Neural progenitor cell (in vitro differentiated cells): ENCODE measurements at regions not wholly inside any gene's neighbourhood (a gene's known extent, or its start where the extent isn't known, plus 50 kb on each side); places are given as distances from the start of the nearest gene placed in this dataset.

Source experiments
- DNase-seq: peaks from one replicate; pipeline ENCODE4 v3.0.0-alpha.2; 2016; ENCODE audit warnings: low spot score
- H2AFZ ChIP-seq: fragments of 200-600 bp; sonication (generic); replicated peaks from 2 replicates; pipeline ENCODE4 v1.6.1; 2016; ENCODE audit warnings: antibody characterized with exemption
- H3F3A ChIP-seq: fragments of 200-600 bp; sonication (generic); 2 replicates; pipeline ENCODE4 v1.6.1; 2016; ENCODE audit warnings: antibody characterized with exemption, low read depth
- H3K27ac ChIP-seq: fragments of 200-600 bp; sonication (generic); 2 replicates; pipeline ENCODE4 v1.5.1; 2016; ENCODE audit warnings: mild to moderate bottlenecking
- H3K27me3 ChIP-seq: fragments of 200-600 bp; sonication (generic); 2 replicates; pipeline ENCODE4 v1.6.1; 2016; ENCODE audit warnings: mild to moderate bottlenecking, moderate library complexity
- H3K36me3 ChIP-seq: fragments of 200-600 bp; sonication (generic); 2 replicates; pipeline ENCODE4 v1.5.1; 2016
- H3K4me1 ChIP-seq: fragments of 200-600 bp; sonication (generic); 2 replicates; pipeline ENCODE4 v1.6.1; 2016; ENCODE audit warnings: mixed run types
- H3K4me2 ChIP-seq: fragments of 200-600 bp; sonication (generic); 2 replicates; pipeline ENCODE4 v1.6.1; 2016
- H3K4me3 ChIP-seq: fragments of 200-600 bp; sonication (generic); 2 replicates; pipeline ENCODE4 v1.5.1; 2016
- H3K79me2 ChIP-seq: fragments of 200-600 bp; sonication (generic); 2 replicates; pipeline ENCODE4 v1.6.1; 2016; ENCODE audit warnings: low read depth
- H3K9ac ChIP-seq: fragments of 200-600 bp; sonication (generic); 2 replicates; pipeline ENCODE4 v1.6.1; 2016
- H3K9me3 ChIP-seq: fragments of 200-600 bp; sonication (generic); 2 replicates; pipeline ENCODE4 v1.5.1; 2016; ENCODE audit warnings: low read depth
- H4K20me1 ChIP-seq: fragments of 200-600 bp; sonication (generic); 2 replicates; pipeline ENCODE4 v1.6.1; 2016; ENCODE audit warnings: low read depth
- H3K27ac Mint-ChIP-seq: 3 replicates; pipeline ENCODE4 v1.8.0; 2021; ENCODE audit warnings: mixed read lengths
- H3K27me3 Mint-ChIP-seq: 2 replicates; pipeline ENCODE4 v1.8.0; 2022; ENCODE audit warnings: low read depth, mild to moderate bottlenecking, inconsistent platforms, moderate library complexity, mixed read lengths; ENCODE audit not compliant: insufficient read depth
- H3K36me3 Mint-ChIP-seq: 3 replicates; pipeline ENCODE4 v1.8.0; 2021; ENCODE audit warnings: mixed read lengths
- H3K4me1 Mint-ChIP-seq: 3 replicates; pipeline ENCODE4 v1.8.0; 2021; ENCODE audit warnings: mixed read lengths
- H3K4me3 Mint-ChIP-seq: 3 replicates; pipeline ENCODE4 v1.8.0; 2021; ENCODE audit warnings: mild to moderate bottlenecking, moderate library complexity, mixed read lengths
- H3K9me3 Mint-ChIP-seq: 3 replicates; pipeline ENCODE4 v1.8.0; 2020; ENCODE audit warnings: mixed read lengths
- EZH2 ChIP-seq: fragments of 200-600 bp; sonication (generic); IDR thresholded peaks from 2 replicates; pipeline ENCODE4 v1.6.1; 2017; ENCODE audit warnings: antibody characterized with exemption, mild to moderate bottlenecking, moderate library complexity
- EZH2phosphoT487 ChIP-seq: fragments of 200-600 bp; sonication (generic); IDR thresholded peaks from 2 replicates; pipeline ENCODE4 v1.6.1; 2017; ENCODE audit warnings: antibody characterized with exemption
- TF ChIP-seq, protein P1 (sequence below): fragments of 200-600 bp; sonication (generic); IDR thresholded peaks from 2 replicates; pipeline ENCODE4 v1.5.1; 2017; ENCODE audit warnings: antibody characterized with exemption, mild to moderate bottlenecking

DNA sequence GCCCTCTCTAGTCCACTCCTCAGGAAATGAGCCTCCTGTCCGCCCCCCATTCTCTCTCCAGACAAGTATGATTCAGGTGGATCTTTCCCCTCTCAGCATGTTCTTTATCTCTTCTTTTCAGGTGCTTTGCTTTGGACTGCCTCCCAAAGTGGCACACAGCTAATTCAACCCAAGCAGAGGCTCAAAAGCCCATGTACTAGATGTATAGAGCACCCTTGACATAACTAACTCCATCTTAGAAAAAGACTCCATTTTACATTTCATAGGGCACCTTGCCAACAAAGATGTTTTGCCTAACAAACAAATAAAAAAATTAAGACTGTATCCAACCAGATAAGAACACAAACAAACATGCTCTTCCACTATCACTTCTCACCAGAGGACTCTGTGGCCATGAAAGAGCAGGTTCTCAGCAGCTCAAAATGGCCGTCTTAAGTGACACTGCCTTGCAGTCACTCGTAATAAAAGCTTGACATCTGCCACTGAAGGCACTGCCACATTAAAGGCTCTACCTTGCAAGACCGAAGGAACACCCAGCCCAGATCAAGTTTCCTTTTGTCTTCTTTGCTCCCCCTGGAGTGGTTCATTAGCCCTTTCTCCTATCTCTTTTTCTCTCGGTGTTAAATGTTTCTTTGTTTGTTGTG lies 84.9 kb upstream of the TAB3 start:
- no peaks in the 10 kb centered on the region for H3K27me3 ChIP-seq
- Mint-ChIP-seq H3K27ac (no peak overlapping the region), H3K27me3 (peaks cover 3% of the 10 kb centered on the region), H3K4me3 (no peak overlapping the region), H3K36me3 (no peaks in the 10 kb centered on the region), H3K4me1 (peaks cover 8% of the 10 kb centered on the region), H3K9me3 (no peaks in the 10 kb centered on the region)
- H3K27ac ChIP-seq, result no peak overlapping the region
- H3K79me2 ChIP-seq, result no peaks in the 10 kb centered on the region
- H4K20me1 ChIP-seq, result no peaks in the 10 kb centered on the region
- H3F3A ChIP-seq, result no peaks in the 10 kb centered on the region
- TF ChIP-seq EZH2phosphoT487 (no peak), EZH2 (no peak)
- TF ChIP-seq, protein P1, sequence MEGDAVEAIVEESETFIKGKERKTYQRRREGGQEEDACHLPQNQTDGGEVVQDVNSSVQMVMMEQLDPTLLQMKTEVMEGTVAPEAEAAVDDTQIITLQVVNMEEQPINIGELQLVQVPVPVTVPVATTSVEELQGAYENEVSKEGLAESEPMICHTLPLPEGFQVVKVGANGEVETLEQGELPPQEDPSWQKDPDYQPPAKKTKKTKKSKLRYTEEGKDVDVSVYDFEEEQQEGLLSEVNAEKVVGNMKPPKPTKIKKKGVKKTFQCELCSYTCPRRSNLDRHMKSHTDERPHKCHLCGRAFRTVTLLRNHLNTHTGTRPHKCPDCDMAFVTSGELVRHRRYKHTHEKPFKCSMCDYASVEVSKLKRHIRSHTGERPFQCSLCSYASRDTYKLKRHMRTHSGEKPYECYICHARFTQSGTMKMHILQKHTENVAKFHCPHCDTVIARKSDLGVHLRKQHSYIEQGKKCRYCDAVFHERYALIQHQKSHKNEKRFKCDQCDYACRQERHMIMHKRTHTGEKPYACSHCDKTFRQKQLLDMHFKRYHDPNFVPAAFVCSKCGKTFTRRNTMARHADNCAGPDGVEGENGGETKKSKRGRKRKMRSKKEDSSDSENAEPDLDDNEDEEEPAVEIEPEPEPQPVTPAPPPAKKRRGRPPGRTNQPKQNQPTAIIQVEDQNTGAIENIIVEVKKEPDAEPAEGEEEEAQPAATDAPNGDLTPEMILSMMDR, result no peak
- H3K9me3 ChIP-seq, result peaks cover 4% of the 10 kb centered on the region
- H3K9ac ChIP-seq, result no peak overlapping the region
- H3K4me3 ChIP-seq, result no peak overlapping the region
- H3K4me2 ChIP-seq, result no peak overlapping the region
- no peaks in the 10 kb centered on the region for H3K4me1 ChIP-seq
- DNase-seq, result peak; percentile 14
- H2AFZ ChIP-seq, result peak overlapping the region; percentile 1
- H3K36me3 ChIP-seq, result no peaks in the 10 kb centered on the region

DNA sequence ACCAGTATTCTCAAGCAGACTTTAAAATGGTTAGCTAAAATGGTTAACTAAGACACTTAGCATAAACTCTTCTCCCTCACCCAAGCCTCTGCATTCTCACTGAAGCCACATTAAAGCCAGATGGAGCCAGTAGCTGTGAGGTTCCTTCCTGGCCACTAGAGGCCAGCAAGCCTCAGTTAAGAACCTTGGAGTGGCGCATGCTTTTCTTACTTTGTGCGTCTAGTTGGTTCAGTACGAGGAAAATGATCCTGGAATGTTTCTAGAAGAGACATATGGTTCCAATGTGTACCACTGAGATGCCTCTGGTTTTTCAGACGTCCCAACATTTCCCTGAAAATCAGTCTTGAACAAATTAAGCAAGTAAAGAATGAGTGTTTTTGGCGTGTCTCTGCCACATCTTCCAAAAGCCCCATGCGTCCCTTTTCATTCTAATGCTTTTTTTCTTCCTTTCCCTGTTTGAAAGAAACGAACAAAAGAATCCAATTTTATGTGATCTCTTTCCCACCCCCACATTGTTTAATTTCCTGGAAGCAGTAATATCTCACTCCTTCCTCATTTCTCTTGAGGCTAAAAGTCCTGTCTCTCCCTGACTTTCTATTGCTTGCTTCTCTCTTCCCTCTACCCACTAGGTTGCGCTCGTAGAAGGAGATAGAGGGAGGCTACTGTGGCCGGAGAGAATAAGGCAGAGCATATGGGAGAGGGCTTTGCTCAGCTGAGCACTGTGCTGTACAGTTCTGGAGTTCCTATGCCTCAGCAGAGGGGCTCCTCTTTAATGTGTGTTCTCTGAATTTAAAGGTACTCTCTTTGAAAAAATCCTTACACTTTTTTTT lies 82.9 kb upstream of the TAB3 start:
- H3K27ac Mint-ChIP-seq, result no peak overlapping the region
- H3K9me3 ChIP-seq, result no peaks in the 10 kb centered on the region
- H3K4me2 ChIP-seq, result peak overlapping the region; percentile 54
- H3K9ac ChIP-seq, result no peak overlapping the region
- peak overlapping the region; percentile 50 for H3K4me3 Mint-ChIP-seq
- H3K27ac ChIP-seq, result no peak overlapping the region
- TF ChIP-seq EZH2, result no peak
- TF ChIP-seq, protein P1, result peak; percentile 63
- no peak for TF ChIP-seq EZH2phosphoT487
- DNase-seq, result peak; percentile 56
- H3K4me3 ChIP-seq, result peak overlapping the region; percentile 18
- no peaks in the 10 kb centered on the region for H4K20me1 ChIP-seq
- peaks cover 8% of the 10 kb centered on the region for H3K4me1 Mint-ChIP-seq
- H3K79me2 ChIP-seq, result no peaks in the 10 kb centered on the region
- no peaks in the 10 kb centered on the region for H3F3A ChIP-seq
- peak overlapping the region; percentile 93 for H2AFZ ChIP-seq
- H3K27me3 ChIP-seq, result no peaks in the 10 kb centered on the region
- H3K36me3 Mint-ChIP-seq, result no peaks in the 10 kb centered on the region
- H3K9me3 Mint-ChIP-seq, result no peaks in the 10 kb centered on the region
- H3K36me3 ChIP-seq, result no peaks in the 10 kb centered on the region
- peaks cover 3% of the 10 kb centered on the region for H3K27me3 Mint-ChIP-seq
- H3K4me1 ChIP-seq, result no peaks in the 10 kb centered on the region

DNA sequence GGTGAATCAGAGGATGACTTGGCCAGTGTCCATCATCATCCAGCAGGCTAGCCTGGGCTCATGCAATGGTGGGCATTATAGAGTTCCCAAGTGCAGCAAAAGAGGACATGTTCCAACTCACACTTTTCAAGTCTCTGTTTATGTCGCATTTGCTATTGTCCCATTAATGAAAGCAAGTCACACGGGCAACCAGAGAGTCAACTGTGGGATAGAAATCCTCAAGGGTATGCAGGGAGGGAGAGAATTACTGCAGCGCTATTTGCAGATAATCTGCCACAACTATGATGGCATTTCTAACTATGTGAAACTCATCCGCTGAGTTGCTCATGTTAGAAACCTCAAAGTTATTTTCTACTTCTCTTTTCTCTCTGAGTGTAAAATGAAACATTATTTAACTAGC lies 78.5 kb upstream of the TAB3 start:
- no peaks in the 10 kb centered on the region for H3K27me3 ChIP-seq
- no peak for DNase-seq
- Mint-ChIP-seq H3K27me3 (peaks cover 3% of the 10 kb centered on the region), H3K4me3 (no peak overlapping the region), H3K9me3 (peaks cover 2% of the 10 kb centered on the region), H3K4me1 (peaks cover 5% of the 10 kb centered on the region), H3K27ac (no peak overlapping the region), H3K36me3 (no peaks in the 10 kb centered on the region)
- TF ChIP-seq EZH2 (no peak), EZH2phosphoT487 (no peak)
- TF ChIP-seq, protein P1, result no peak
- H3K4me3 ChIP-seq, result no peak overlapping the region
- H3F3A ChIP-seq, result no peaks in the 10 kb centered on the region
- no peaks in the 10 kb centered on the region for H3K9me3 ChIP-seq
- H3K4me1 ChIP-seq, result no peaks in the 10 kb centered on the region
- no peak overlapping the region for H2AFZ ChIP-seq
- H3K4me2 ChIP-seq, result no peak overlapping the region
- no peak overlapping the region for H3K9ac ChIP-seq
- H4K20me1 ChIP-seq, result no peaks in the 10 kb centered on the region
- H3K27ac ChIP-seq, result no peak overlapping the region
- no peaks in the 10 kb centered on the region for H3K36me3 ChIP-seq
- H3K79me2 ChIP-seq, result no peaks in the 10 kb centered on the region
